Liver (tissue), 2 donors: ENCODE measurements at regions not wholly inside any gene's neighbourhood (a gene's known extent, or its start where the extent isn't known, plus 50 kb on each side); places are given as distances from the start of the nearest gene placed in this dataset.

Experiments
- TAF1 ChIP-seq: conservative IDR thresholded peaks from 2 replicates; pipeline ENCODE4 v1.6.1; 2016; ENCODE audit warnings: antibody characterized with exemption, mild to moderate bottlenecking
- TF ChIP-seq, protein P1 (sequence below): IDR thresholded peaks from 2 replicates; pipeline ENCODE4 v1.6.1; 2016; ENCODE audit warnings: antibody characterized with exemption
- donor health status: healthy.

DNA sequence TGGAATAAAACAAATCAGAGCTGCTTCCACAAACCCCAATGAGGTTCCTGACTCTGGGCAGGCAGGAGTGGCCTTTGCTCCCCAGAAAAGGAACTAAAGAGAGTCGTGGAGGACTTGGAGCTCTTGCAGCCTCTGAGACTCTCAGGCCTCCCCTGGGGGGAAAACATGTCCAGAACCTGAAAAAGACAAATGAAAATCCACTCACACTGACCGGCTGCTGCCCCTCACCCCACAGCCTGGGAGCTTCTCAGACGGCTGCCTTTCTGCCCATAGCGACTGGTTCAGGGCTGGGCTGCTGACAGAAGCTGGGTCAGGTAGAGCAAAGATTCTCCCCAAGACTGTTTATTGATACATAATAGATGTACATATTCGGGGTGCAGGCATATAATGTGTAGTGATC is 356.0 kb downstream of the ADGRD1 start:
- TF ChIP-seq, protein P1, sequence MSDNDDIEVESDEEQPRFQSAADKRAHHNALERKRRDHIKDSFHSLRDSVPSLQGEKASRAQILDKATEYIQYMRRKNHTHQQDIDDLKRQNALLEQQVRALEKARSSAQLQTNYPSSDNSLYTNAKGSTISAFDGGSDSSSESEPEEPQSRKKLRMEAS, result no peak
- TF ChIP-seq TAF1, result no peak
